Activated CD8-positive, alpha-beta T cell treated with anti-CD3 and anti-CD28 coated beads for 36 hours (primary cell): ENCODE measurements at regions not wholly inside any gene's neighbourhood (a gene's known extent, or its start where the extent isn't known, plus 50 kb on each side); places are given as distances from the start of the nearest gene placed in this dataset.
"Not testable (repeated sequence)": the region's sequence is repeated elsewhere in the genome, so short reads cannot be mapped to it uniquely, and the experiment has no call there.

Source experiments
- ATAC-seq: fragments of 200-7000 bp; cut with Tn5 transposase; one replicate; pipeline ENCODE4 v1.10.0; 2021; ENCODE audit warnings: mild to moderate bottlenecking, moderate library complexity
- CTCF ChIA-PET: fragments of 350-600 bp; sonication (Branson Sonifier 250); formaldehyde crosslinking; loops from one replicate; lab custom pipeline; 2021; ENCODE audit warnings: antibody characterized with exemption; lab: Charles Lee
- POLR2A ChIA-PET: fragments of 350-600 bp; sonication (Branson Sonifier 250); formaldehyde crosslinking; loops from one replicate; lab custom pipeline; 2021; ENCODE audit warnings: antibody characterized with exemption; lab: Charles Lee
- DNase-seq: peaks from one replicate; pipeline ENCODE4 v3.0.0-alpha.2; 2020
- H3K27ac Mint-ChIP-seq: one replicate; pipeline ENCODE4 v1.8.0; 2021; ENCODE audit warnings: mild to moderate bottlenecking, mixed read lengths
- H3K27me3 Mint-ChIP-seq: one replicate; pipeline ENCODE4 v1.8.0; 2021; ENCODE audit warnings: mixed read lengths
- H3K36me3 Mint-ChIP-seq: one replicate; pipeline ENCODE4 v1.8.0; 2021; ENCODE audit warnings: low read depth, mixed read lengths
- H3K4me1 Mint-ChIP-seq: one replicate; pipeline ENCODE4 v1.8.0; 2021; ENCODE audit warnings: low read depth, mixed read lengths
- H3K4me3 Mint-ChIP-seq: one replicate; pipeline ENCODE4 v1.8.0; 2021; ENCODE audit warnings: mild to moderate bottlenecking, moderate library complexity, mixed read lengths
- H3K9me3 Mint-ChIP-seq: one replicate; pipeline ENCODE4 v1.8.0; 2021; ENCODE audit warnings: mixed read lengths
- intact Hi-C: fragments of 100-400 bp; cut with micrococcal nuclease; formaldehyde crosslinking; loops from one replicate; pipeline ENCODE4 v1.10.0; 2022
- TF ChIP-seq, protein P1 (sequence below): fragments of 200-600 bp; IDR thresholded peaks from one replicate; pipeline ENCODE4 v1.8.0; 2022; ENCODE audit warnings: antibody characterized with exemption, mild to moderate bottlenecking

- intact Hi-C loops, result no loop called here
These were observed 134.0 kb upstream of the MARCKS start for GRCh38 chr6:113723182-113723581.

DNA sequence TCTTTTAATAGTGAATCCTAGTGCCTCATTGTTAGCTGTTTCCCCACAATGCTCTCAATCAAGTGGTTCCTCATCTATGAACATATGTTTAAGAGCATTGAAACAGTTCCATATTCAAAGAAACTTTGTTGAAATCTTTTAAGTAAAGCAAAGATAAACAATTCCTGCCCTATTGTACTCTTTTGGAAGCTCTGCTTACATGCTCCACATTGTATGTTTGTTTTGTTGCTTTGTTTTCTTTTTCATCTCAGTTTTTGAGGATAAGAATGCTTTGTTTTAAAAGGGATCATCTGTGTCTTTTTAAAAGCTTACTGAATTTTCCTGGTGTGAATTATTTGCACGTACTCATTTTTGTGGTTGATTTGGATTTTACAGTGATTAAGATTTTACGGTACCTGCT is 132.2 kb upstream of the MARCKS start:
- H3K27ac Mint-ChIP-seq, intact Hi-C loops, DNase-seq, H3K9me3 Mint-ChIP-seq, CTCF ChIA-PET, ATAC-seq, H3K4me1 Mint-ChIP-seq, H3K4me3 Mint-ChIP-seq, H3K36me3 Mint-ChIP-seq, POLR2A ChIA-PET, H3K27me3 Mint-ChIP-seq: not testable (repeated sequence)

More at GRCh38 chr6:113723182-113723581, 134.0 kb upstream of the MARCKS start:
- H3K36me3 Mint-ChIP-seq, result no peaks in the 10 kb centered on the region
- TF ChIP-seq, protein P1, sequence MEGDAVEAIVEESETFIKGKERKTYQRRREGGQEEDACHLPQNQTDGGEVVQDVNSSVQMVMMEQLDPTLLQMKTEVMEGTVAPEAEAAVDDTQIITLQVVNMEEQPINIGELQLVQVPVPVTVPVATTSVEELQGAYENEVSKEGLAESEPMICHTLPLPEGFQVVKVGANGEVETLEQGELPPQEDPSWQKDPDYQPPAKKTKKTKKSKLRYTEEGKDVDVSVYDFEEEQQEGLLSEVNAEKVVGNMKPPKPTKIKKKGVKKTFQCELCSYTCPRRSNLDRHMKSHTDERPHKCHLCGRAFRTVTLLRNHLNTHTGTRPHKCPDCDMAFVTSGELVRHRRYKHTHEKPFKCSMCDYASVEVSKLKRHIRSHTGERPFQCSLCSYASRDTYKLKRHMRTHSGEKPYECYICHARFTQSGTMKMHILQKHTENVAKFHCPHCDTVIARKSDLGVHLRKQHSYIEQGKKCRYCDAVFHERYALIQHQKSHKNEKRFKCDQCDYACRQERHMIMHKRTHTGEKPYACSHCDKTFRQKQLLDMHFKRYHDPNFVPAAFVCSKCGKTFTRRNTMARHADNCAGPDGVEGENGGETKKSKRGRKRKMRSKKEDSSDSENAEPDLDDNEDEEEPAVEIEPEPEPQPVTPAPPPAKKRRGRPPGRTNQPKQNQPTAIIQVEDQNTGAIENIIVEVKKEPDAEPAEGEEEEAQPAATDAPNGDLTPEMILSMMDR, result no peak
- H3K27me3 Mint-ChIP-seq, result peaks cover 7% of the 10 kb centered on the region
- no peak overlapping the region for H3K4me3 Mint-ChIP-seq
- no peak for ATAC-seq
- H3K27ac Mint-ChIP-seq, result no peak overlapping the region
- CTCF ChIA-PET, result no interaction called here
- no peaks in the 10 kb centered on the region for H3K4me1 Mint-ChIP-seq
- POLR2A ChIA-PET, result no interaction called here
- no peaks in the 10 kb centered on the region for H3K9me3 Mint-ChIP-seq
- no peak for DNase-seq

GRCh38 chr6:113731541-113731940 is 125.6 kb upstream of the MARCKS start:
- Mint-ChIP-seq H3K36me3 (no peaks in the 10 kb centered on the region), H3K4me3 (no peak overlapping the region), H3K27me3 (peaks cover 13% of the 10 kb centered on the region), H3K27ac (no peak overlapping the region), H3K4me1 (peaks cover 2% of the 10 kb centered on the region), H3K9me3 (no peaks in the 10 kb centered on the region)
- ATAC-seq, result no peak
- ChIA-PET POLR2A (no interaction called here), CTCF (no interaction called here)
- no peak for DNase-seq
- TF ChIP-seq, protein P1, result no peak
- intact Hi-C loops, result no loop called here

- intact Hi-C loops, result no loop called here
- DNase-seq, result no peak
- H3K36me3 Mint-ChIP-seq, result no peaks in the 10 kb centered on the region
- TF ChIP-seq, protein P1, result no peak
- H3K9me3 Mint-ChIP-seq, result no peaks in the 10 kb centered on the region
- no peak overlapping the region for H3K27ac Mint-ChIP-seq
- peaks cover 2% of the 10 kb centered on the region for H3K4me1 Mint-ChIP-seq
- no peak overlapping the region for H3K4me3 Mint-ChIP-seq
- no peak for ATAC-seq
- CTCF ChIA-PET, result no interaction called here
- POLR2A ChIA-PET, result no interaction called here
- peaks cover 13% of the 10 kb centered on the region for H3K27me3 Mint-ChIP-seq
These were observed 124.7 kb upstream of the MARCKS start for GRCh38 chr6:113732384-113732966.

- ATAC-seq, result no peak
- H3K9me3 Mint-ChIP-seq, result no peaks in the 10 kb centered on the region
- peaks cover 2% of the 10 kb centered on the region for H3K4me1 Mint-ChIP-seq
- CTCF ChIA-PET, result no interaction called here
- H3K27me3 Mint-ChIP-seq, result peaks cover 13% of the 10 kb centered on the region
- TF ChIP-seq, protein P1, result no peak
- H3K27ac Mint-ChIP-seq, result no peak overlapping the region
- H3K36me3 Mint-ChIP-seq, result no peaks in the 10 kb centered on the region
- intact Hi-C loops, result no loop called here
- POLR2A ChIA-PET, result no interaction called here
- no peak for DNase-seq
- no peak overlapping the region for H3K4me3 Mint-ChIP-seq
These were observed 123.8 kb upstream of the MARCKS start for GRCh38 chr6:113733381-113733780.
